ENCODE measurements at regions not wholly inside any gene's neighbourhood (a gene's known extent, or its start where the extent isn't known, plus 50 kb on each side); places are given as distances from the start of the nearest gene placed in this dataset.

DNA sequence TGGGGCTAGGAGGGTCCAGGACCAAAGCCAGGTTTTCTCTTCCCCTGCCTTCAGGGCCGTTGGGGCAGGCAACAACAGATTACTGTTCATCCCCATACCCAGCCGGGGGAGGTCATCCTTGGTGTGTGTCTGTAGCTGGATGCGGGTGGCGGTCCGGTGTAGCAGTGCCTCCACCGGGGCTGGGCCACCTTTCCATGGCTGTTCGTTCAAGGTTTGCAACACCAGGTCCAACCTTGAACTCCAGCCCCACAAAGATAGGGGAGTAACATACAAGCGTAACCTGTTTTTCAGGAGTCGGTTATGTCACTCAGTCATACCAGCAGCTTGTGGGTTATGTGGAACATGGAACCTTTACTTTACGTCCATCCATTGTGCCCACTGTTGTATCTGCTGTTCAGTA, 58.5 kb upstream of the FAM120A start:
- Mint-ChIP-seq H3K27ac (peak overlapping the region in 1 of 8 donors; percentile 75), H3K36me3 (peaks cover 0 to 5% (median 0%) of the 10 kb centered on the region in 3 donors), H3K4me1 (no peaks in the 10 kb centered on the region), H3K4me3 (no peak overlapping the region), H3K27me3 (peaks cover 7 to 9% of the 10 kb centered on the region in 2 donors), H3K9me3 (no peaks in the 10 kb centered on the region)
- H3K36me3 ChIP-seq (ENCODE audit: insufficient read depth, low read length): no peaks in the 10 kb centered on the region
- no peaks in the 10 kb centered on the region for H3K4me1 ChIP-seq (ENCODE audit: insufficient read depth, low read length)
- no peak overlapping the region for H3K4me3 ChIP-seq (ENCODE audit: low read length)
- no peaks in the 10 kb centered on the region for H3K27me3 ChIP-seq (ENCODE audit: insufficient read depth, low read length, poor library complexity, severe bottlenecking)
- no peak overlapping the region for H3K27ac ChIP-seq (ENCODE audit: low read depth, low read length)
- no peaks in the 10 kb centered on the region for H3K9me3 ChIP-seq (ENCODE audit: low read length)
- ChIA-PET POLR2A (no interaction called here), CTCF (no interaction called here)
- no peak for DNase-seq

Data from CD8-positive, alpha-beta memory T cell (primary cell).